ENCODE measurements at regions not wholly inside any gene's neighbourhood (a gene's known extent, or its start where the extent isn't known, plus 50 kb on each side); places are given as distances from the start of the nearest gene placed in this dataset.
"Not testable (repeated sequence)": the region's sequence is repeated elsewhere in the genome, so short reads cannot be mapped to it uniquely, and the experiment has no call there.

DNA sequence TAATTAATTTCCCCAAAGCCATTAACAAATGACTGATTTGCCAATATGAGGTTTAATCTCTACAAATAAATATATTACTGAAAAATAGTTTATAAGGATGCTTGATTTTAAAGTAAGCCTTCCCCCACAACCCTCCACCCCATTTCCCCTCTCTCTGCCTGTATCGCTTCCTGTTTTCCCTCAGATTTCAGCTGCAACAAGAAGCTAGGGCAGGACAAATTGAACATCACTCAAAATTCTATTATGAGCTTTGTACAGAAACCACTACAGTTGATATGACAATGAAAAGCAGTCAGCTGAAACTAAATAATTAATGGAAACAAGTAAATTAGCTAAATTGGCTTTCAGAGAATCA, 109.0 kb upstream of the SP4 start:
- DNase-seq (ENCODE audit: low spot score): no peak

DNA sequence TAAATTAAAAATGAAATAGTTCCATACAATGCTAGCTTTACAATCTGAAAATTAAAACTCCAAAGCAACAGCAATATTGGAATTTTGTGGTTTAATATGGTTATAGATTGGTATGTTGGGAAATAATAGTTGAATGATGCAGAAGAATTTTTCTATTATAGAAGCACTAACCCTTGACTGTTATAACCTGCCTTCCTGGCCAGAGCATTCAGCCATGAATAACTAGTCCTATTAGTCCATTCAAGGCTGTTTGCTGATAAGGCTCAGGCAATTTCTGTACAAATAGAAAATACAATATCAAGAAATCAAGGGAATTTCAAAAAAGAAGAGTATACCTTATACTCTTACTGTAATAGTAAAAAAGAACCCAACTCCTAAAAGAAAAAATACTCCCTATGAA, 101.6 kb upstream of the SP4 start:
- DNase-seq (ENCODE audit: low spot score): no peak

DNA sequence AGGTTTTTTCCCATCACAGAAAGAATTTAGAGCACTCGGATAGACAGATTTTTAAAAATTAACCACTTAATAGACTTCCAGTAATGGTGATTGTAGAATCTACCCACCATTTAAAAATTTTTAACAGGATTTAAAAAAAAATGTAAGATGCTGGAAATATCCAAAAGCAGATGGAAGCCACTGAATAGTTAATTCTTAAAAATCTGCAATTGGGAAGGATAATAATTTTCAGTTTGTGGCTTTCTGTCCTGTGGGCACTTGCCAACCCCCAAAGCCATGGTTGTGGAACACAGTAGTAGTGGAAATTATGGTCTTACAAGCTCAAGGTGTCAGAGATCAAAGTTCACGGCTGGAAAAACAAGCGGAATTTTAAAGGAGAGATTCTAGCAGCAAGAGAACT, 101.0 kb upstream of the SP4 start:
- no peak for DNase-seq (ENCODE audit: low spot score)

DNA sequence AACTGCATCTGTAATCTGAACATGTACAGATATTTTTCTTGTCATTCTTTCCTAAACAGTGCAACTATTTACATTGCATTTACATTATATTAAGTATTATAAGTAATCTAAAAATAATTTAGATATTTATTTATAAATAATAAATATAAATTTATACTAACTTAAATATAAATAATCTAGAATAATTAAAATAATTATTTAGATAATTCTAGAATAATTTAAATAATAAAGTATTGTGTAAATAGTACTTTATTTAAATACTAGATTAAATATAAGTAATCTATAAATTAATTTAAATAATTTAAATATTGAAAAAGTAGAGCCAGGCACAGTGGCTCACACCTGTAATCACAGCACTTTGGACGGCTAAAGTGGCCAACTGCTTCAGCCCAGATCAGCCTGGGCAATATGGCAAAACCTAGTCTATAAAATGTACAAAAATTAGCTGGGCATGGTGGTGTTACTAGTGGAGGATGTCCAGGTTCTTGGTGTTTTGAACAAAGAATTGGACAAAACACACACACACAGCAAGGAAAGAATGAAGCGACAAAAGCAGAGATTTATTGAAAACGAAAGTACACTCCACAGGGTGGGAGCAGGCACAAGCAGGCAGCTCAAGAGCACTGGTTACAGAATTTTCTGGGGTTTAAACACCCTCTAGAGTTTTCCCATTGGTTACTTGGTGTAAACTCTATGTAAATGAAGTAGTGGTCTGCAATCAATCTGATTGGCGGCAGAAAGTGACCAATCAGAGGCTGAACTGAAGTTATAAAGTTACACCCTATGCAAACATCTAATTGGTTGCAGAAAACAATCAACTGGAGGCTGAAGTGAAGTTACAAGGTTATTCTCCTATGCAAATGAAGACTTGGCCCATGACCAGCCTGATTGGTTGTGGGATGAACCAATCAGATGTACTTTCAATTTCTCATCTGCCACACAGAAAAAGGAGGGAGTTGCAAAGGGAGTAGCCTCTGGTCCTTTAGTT, 100.2 kb upstream of the SP4 start:
- DNase-seq (ENCODE audit: low spot score): no peak

DNA sequence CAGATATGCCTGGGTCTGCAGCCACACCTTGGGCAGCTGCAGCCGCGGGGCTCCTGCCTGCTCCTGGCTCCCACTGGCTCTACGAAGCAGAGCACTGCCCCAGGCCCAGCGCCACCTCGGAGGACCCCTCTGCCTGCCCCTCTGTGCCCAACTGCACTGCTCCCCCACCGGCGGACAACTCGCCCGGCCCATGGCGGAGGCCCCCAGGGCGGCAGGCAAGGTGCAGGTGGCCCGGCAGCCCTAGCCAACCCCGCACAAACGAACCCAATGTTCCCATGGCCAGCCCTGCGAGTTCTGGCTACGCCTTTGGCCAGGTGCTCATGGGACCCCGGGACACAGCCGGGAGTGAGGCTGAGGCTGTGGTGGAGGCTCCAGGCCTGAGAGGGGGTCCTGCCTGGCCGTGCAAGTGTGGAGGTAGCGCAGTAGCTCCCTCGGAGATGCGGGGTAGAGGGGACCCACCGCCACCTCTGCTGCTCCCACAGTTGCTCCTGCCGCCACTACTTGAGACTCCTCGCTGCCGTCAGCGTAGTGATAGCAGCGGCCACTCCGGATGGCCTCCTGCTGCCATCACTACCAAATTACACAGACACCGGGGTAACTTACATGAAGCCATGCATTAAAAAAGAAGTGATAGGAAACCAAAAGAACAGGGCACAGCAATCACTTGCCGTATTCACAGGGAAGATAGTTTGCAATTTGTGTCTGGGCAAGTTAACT, 97.3 kb upstream of the SP4 start:
- no peak for DNase-seq (ENCODE audit: low spot score)

DNA sequence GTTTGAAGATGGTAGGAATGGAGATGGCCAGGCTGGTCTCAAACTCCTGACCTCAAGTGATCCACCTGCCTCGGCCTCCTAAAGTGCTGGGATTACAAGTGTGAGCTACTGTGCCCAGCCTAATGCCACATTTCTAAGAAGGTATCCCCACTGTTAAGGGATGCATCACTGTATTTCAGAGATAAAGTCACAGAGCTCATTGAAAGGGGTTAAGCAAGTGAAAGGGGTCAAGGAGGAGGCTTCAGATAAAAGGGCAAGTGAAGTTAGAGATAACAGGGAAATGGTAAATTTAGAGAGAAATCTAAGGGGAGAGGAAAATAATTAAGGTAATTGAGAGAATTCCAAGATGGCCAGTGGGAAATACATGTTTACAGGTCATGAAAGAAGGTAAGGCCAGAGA, 93.0 kb upstream of the SP4 start:
- DNase-seq (ENCODE audit: low spot score): no peak

DNA sequence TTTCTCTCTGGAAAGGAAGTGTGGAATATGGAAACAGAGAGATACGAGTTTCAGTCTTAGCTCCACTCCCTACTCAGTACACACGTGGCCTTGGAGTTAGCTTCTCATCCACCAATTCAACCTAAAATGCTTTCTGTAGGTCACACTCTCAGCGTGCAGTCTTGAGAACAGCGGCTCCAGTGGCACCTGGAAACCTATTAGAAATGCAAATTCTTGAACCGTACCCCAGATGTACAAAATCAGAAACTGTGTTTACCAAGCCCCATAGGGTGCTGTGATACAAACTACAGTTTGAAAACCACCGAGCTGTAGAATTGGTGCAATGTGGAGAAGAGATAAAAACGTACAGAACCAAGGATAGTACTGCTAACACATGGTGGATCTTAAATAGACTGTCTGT, 91.1 kb upstream of the SP4 start:
- no peak for DNase-seq (ENCODE audit: low spot score)

DNA sequence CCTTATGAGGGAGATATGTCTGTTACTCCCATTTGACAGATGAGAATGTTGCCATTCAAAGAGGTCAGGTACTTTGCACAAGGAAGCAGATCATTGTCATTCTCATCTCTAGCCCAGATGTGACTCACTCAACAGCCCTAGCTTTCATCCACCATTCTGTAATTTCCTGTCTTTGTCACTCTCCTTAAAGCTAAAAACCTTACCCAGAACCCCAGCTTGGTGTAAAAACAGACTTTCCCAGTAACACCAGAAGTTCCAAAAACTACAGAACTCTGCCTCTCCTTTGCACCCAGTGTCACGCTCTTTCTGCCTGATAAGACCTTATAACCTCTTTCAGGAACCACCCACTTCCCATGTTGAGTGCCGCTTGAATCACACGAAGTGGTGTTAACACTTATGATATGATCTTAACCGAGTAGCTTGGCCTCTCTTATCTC, 89.1 kb upstream of the SP4 start:
- DNase-seq (ENCODE audit: low spot score): no peak

DNA sequence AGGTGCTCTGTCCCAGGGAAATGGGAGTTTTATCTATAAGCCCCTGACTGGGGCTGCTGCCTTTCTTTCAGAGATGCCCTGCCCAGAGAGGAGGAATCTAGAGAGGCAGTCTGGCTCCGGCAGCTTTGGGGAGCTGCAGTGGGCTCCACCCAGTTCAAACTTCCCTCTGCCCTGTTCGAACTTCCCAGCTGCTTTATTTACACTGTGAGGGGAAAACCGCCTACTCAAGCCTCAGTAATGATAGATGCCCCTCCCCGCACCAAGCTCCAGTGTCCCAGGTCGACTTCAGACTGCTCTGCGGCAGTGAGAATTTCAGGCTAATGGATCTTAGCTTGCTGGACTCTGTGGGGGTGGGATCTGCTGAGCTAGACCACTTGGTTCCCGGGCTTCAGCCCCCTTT, 83.0 kb upstream of the SP4 start:
- DNase-seq (ENCODE audit: low spot score): not testable (repeated sequence)

DNA sequence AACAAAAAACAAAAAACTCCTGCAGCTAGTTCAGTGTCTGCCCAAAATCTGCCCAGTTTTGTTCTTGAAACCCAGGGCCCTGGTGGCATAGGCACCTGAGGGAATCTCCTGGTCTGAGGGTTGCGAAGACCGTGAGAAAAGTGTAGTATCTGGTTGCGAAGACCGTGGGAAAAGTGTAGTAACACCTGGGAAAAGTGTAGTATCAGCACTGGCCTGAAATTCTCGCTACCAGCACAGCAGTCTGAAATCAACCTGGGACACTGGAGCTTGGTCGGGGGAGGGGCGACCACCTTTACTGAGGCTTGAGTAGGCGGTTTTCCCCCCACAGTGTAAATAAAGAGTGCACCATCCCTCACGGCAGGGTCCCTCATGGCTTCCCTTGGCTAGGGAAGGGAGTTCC, 82.5 kb upstream of the SP4 start:
- DNase-seq (ENCODE audit: low spot score): no peak

DNA sequence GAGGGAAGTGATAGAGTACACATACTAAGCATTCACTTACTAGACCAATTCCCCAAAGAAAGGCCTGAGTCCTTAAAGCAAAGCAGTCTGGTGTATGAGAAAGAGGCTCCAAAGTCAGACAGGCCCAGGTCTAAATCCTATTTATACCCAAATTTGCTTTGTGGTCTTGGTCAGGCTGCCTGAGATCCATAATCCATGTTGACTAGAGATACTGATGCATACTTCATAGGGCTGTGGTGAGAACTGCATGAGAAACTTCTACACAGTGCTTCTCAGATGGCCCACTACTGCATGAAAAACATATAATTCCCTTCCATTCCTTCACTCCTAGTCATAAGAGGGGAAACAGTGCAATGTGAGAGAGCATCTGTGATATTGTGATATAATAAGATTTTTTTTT, 81.6 kb upstream of the SP4 start:
- DNase-seq (ENCODE audit: low spot score): no peak

DNA sequence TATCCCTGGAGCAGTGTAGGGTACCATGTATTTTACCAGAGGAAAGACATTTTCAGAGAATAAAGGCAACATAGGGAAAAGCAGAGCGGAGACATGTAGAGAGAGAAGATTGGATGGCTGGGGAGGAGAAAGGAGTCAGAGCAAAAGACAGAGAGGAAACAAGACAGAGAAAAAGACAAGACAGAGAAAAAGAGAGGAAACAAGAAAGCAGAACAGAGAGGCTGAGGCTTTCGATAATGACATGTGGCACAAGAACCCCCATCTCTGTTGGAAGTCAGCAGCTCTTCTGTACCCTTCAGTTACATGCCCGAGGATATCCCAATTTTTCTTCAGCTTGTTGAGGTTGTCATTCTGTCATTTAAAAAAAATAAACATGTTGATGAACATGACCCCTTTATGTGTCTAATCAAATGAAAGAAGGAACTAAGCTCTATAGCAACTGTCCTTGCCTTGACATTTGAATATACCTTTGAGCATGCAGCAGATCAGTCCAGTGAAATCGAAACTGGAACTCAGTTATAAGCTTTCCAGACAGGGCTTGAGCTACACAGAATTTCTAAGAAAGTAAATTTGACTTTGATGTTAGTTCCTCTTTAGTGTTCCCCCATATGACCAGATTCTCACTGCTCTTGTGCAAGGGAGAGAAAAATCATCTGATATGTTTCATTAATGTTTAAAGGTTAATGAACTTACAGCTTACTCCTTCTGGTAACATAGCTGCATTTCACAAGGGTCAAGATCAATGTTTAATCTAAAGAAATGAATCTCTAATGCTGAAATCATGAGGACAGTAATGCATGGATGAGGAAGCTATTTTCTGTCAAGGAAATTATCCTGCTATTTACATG, 75.1 kb upstream of the SP4 start:
- DNase-seq (ENCODE audit: low spot score): no peak

DNA sequence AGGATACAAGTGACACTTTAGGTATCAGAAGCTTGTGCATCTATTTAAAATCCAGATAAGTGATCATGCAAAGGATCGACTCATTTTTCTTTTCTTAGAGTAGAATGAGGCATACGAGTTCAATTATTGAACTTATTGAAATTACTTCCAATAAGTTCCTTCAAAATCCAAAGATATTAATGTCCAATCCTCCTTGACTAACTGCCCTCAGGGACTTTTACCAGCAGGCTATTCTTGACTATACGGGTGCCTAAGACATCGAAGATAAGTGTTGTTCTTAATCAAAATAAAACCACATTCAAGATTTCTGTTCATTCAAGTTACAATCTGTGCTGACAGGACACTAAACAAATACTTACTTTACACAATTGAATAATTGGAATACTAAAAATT, 74.5 kb upstream of the SP4 start:
- DNase-seq (ENCODE audit: low spot score): no peak

DNA sequence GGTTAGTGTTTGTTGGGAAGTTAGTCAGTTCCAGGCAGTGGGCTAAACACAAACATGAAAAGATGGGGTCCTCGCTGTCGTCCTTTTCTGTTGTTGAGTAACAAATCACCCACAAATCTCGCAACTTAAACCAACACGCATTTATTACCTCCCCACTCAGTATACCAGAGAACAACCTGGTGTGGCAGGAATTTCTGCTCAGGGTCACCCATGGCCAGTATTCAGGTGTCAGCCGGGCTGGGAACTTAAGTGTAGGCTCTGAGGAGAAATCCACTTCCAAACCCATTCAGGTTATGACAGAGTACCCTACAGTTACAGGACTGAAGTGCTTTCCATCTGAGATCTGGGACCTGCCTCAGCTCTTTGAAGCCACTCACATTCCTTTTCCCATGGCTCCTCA, 73.6 kb upstream of the SP4 start:
- DNase-seq (ENCODE audit: low spot score): no peak

DNA sequence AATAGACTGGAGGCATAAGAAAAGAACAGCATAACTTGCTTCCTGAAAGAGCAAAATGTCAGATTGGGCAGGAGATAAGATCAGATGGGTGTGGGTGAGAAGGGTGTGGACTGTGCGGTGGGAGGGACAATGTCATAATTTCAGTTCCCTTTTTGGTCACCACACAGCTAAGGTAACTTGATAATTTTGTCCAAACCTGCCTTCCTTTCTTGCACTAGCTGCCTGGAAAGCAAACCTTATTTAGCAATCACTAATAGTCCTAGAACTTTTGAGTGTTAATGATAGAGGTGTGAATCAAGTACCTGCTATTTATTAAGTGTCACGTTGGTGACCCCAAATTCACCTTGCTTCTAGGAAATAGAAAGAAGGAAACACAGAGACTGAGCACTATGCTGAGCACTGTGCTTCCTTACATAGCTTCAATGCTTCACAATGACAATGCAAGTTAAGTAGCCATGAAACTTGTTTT, 72.4 kb upstream of the SP4 start:
- no peak for DNase-seq (ENCODE audit: low spot score)

DNA sequence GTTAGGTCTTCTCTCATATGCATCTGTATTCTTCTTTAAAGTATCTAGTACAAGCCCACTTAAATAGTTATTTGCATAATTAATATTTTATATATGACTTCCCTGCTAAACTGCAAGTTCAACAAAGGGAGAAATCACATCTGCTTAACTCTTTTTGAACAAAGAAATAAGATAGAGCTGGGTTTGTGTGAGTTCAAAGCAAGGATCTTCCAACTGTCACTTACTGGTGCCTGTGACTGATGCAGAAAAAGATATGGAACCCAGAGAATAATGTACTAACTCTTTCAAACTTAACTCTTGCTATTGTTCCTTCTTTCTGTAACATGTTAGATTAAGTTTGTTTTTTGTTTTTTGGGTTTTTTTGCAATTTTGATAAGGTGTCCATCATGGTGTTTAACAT, 71.3 kb upstream of the SP4 start:
- DNase-seq (ENCODE audit: low spot score): no peak

DNA sequence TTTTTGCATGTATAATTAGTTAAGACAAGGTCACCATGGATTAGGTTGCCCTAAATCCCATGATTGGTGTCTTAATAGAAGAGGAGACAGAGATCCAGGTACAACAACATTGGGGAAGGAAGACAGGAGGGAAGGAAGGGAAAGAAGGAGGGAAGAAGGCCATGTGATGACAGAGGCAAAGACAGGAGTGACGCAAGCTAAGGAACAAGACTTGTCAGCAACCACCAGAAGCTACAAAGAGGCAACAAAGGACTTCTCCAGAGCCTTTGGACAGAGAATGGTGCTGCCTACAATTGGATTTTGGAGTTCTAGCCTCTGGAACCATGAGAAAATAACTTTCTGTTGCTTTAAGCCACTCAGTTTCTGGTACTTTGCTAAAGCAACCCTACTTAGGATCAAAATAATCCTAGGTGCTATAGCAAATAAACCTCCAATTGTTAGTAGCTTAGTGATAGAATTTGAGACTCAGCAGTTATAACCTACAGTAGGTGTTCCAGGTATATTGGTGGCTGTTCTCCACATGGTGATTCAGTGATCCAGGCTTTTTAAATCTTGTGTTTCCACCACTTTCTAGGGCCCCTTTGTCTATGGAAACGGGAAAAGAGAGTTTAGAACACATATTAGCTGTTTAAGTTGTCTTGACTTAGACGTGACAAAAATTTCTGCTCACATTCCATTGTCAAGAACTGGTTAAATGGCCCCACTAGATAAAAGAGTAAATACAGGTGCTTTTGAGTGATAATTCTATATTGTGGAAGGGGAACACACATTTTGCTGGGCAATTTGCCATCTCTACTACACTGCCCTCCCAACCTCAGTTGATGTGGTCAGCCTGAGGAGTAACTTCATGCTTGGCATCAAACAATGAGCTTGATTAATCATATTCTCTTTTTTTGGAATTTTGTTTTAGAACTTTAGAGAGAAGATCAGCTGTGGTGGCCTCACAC, 70.5 kb upstream of the SP4 start:
- DNase-seq (ENCODE audit: low spot score): no peak

DNA sequence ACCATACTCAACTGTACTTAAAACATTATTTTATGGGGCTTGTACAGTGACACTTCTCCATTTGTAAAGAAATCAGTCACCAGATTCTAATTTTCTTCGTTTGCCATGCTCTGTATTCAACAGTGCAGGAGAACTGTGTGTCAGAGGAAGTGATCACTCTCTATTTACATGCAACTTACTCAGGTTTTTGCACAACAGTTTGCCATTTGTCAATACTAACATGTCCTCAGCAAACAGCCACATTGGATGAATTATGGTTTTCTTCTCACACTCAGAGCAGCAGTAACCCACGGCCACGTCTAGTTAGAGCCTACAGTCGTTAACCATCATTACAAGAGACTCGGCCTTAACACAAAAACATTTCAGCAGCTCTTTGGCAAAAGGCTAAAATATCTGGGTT, 69.2 kb upstream of the SP4 start:
- no peak for DNase-seq (ENCODE audit: low spot score)

DNA sequence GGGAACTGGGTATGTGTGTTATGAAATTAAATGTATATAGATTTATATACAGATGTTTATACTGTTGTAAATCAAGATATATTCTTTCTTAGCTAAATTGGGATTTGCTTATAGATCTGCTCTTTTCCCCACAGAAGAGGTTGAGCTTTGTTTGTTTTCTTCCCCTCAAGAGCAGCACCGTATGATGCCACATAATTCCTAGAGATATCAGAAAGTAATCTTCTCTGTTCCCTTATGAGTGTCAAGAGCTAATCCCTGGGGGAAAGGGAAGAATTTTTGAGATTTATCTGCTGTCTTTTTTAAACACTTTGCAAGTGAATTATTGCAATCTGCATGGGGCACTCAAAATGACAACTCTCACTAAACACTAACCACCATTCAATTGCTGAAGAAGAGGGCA, 68.7 kb upstream of the SP4 start:
- DNase-seq (ENCODE audit: low spot score): no peak

DNA sequence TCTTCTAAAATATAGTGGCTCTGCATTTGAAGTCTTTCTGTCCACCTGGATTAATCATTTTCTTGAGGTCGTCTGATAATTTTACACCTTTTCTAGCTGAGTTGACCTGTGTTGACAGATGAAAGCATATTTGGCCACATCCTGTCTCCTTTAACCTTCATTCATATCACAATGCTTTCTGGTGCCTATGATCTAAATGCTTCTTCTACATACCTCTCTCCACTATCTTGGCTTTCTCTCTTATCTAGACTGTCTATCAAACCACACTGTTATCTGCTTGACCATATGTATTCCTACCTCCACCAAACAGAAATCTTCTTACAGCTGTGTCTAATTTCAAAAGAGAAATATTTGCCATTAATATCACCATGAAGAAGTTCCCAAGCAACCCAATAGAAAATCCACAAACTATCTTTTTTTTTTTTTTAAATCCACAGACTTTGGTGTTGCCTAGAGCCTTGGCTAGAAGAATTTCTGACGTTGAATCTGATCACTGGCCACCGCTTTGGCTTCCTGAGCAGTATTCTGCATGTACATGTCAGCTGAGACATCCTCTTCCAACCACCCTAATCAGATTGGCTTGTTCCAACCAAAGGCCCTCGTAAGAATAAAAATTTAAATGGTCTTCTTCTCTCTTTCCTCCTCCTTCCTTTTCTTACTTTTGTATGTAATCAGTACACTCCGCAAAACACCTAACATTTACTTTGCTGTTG, 66.3 kb upstream of the SP4 start:
- DNase-seq (ENCODE audit: low spot score): no peak

DNA sequence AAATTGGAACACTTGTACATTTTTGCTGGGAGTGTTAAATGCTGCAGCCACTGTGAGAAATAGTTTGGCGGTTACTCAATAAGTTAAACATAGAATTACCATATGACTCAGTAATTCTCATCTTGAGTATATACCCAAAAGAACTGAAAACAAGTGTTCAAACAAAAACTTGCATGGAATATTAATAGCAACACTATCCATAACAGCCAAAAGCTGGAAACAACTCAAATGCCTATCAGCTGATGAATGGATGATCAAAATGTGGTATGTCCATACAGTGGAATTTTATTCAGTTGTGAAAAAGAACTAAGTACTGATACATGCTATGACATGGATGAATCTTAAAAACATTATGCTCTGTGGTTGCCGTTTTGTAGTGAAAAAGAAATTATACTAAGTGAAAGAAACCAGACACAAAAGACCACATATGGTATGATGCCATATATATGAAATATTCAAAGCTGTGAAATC, 63.0 kb upstream of the SP4 start:
- peak; percentile 9 for DNase-seq (ENCODE audit: low spot score)
